ENCODE measurements at regions not wholly inside any gene's neighbourhood (a gene's known extent, or its start where the extent isn't known, plus 50 kb on each side); places are given as distances from the start of the nearest gene placed in this dataset.

GRCh38 chr10:65325913-65326312 is 1599.9 kb upstream of the LRRTM3 start:
- peak; percentile 62 for DNase-seq (ENCODE audit: low spot score)
- H3K27me3 Mint-ChIP-seq (ENCODE audit: insufficient read depth, low read depth): peaks cover 2% of the 10 kb centered on the region
- Histone ChIP-seq H3K36me3 (no peaks in the 10 kb centered on the region), H3K9me3 (ENCODE audit: low read depth) (no peaks in the 10 kb centered on the region), H2AFZ (replicated peaks) (peak overlapping the region; percentile 96), H3K27me3 (no peaks in the 10 kb centered on the region), H3K4me3 (no peak overlapping the region), H3K27ac (peak overlapping the region; percentile 65), H3K79me2 (ENCODE audit: low read depth) (no peaks in the 10 kb centered on the region), H4K20me1 (ENCODE audit: low read depth) (no peaks in the 10 kb centered on the region), H3K4me1 (peaks cover 15% of the 10 kb centered on the region), H3K4me2 (peak overlapping the region; percentile 48), H3K9ac (no peak overlapping the region), H3F3A (ENCODE audit: low read depth) (peaks cover 13% of the 10 kb centered on the region)
- no peaks in the 10 kb centered on the region for H3K36me3 Mint-ChIP-seq
- H3K4me1 Mint-ChIP-seq: peaks cover 7% of the 10 kb centered on the region
- no peak overlapping the region for H3K27ac Mint-ChIP-seq
- no peaks in the 10 kb centered on the region for H3K9me3 Mint-ChIP-seq
- TF ChIP-seq CTCF (IDR thresholded peaks at IDR 0.05): no peak
- TF ChIP-seq EZH2 (IDR thresholded peaks at IDR 0.05): no peak
- no peak for TF ChIP-seq EZH2phosphoT487 (IDR thresholded peaks at IDR 0.05)
- H3K4me3 Mint-ChIP-seq: no peak overlapping the region

- H3K4me1 Mint-ChIP-seq: peaks cover 7% of the 10 kb centered on the region
- TF ChIP-seq CTCF (IDR thresholded peaks at IDR 0.05) (no peak), EZH2phosphoT487 (IDR thresholded peaks at IDR 0.05) (no peak), EZH2 (IDR thresholded peaks at IDR 0.05) (no peak)
- H3K36me3 ChIP-seq: no peaks in the 10 kb centered on the region
- DNase-seq (ENCODE audit: low spot score): no peak
- H3K27ac ChIP-seq: no peak overlapping the region
- no peak overlapping the region for H2AFZ ChIP-seq (replicated peaks)
- H3K9ac ChIP-seq: no peak overlapping the region
- no peak overlapping the region for H3K27ac Mint-ChIP-seq
- H3K9me3 Mint-ChIP-seq: no peaks in the 10 kb centered on the region
- H3K27me3 ChIP-seq: no peaks in the 10 kb centered on the region
- no peaks in the 10 kb centered on the region for H3K36me3 Mint-ChIP-seq
- H4K20me1 ChIP-seq (ENCODE audit: low read depth): no peaks in the 10 kb centered on the region
- no peaks in the 10 kb centered on the region for H3K79me2 ChIP-seq (ENCODE audit: low read depth)
- no peak overlapping the region for H3K4me3 Mint-ChIP-seq
- H3K4me1 ChIP-seq: peaks cover 15% of the 10 kb centered on the region
- no peak overlapping the region for H3K4me2 ChIP-seq
- peaks cover 2% of the 10 kb centered on the region for H3K27me3 Mint-ChIP-seq (ENCODE audit: insufficient read depth, low read depth)
- no peak overlapping the region for H3K4me3 ChIP-seq
- peaks cover 13% of the 10 kb centered on the region for H3F3A ChIP-seq (ENCODE audit: low read depth)
- no peaks in the 10 kb centered on the region for H3K9me3 ChIP-seq (ENCODE audit: low read depth)
Observed at GRCh38 chr10:65328486-65328885, 1597.3 kb upstream of the LRRTM3 start.

GRCh38 chr10:65335311-65335710 is 1590.5 kb upstream of the LRRTM3 start:
- Histone ChIP-seq H3K9ac (no peak overlapping the region), H3F3A (ENCODE audit: low read depth) (no peaks in the 10 kb centered on the region), H4K20me1 (ENCODE audit: low read depth) (no peaks in the 10 kb centered on the region), H3K4me2 (no peak overlapping the region), H3K27ac (no peak overlapping the region), H3K4me3 (no peak overlapping the region), H3K9me3 (ENCODE audit: low read depth) (no peaks in the 10 kb centered on the region), H2AFZ (replicated peaks) (no peak overlapping the region), H3K36me3 (no peaks in the 10 kb centered on the region), H3K79me2 (ENCODE audit: low read depth) (no peaks in the 10 kb centered on the region), H3K4me1 (no peaks in the 10 kb centered on the region), H3K27me3 (no peaks in the 10 kb centered on the region)
- DNase-seq (ENCODE audit: low spot score): no peak
- Mint-ChIP-seq H3K36me3 (no peaks in the 10 kb centered on the region), H3K9me3 (no peaks in the 10 kb centered on the region), H3K4me3 (no peak overlapping the region), H3K27ac (no peak overlapping the region), H3K27me3 (ENCODE audit: insufficient read depth, low read depth) (no peaks in the 10 kb centered on the region), H3K4me1 (no peaks in the 10 kb centered on the region)
- TF ChIP-seq EZH2phosphoT487 (IDR thresholded peaks at IDR 0.05): no peak
- no peak for TF ChIP-seq EZH2 (IDR thresholded peaks at IDR 0.05)
- TF ChIP-seq CTCF (IDR thresholded peaks at IDR 0.05): no peak

All from neural progenitor cell (in vitro differentiated cells).